NCI-H345 (cell line): ENCODE measurements at regions not wholly inside any gene's neighbourhood (a gene's known extent, or its start where the extent isn't known, plus 50 kb on each side); places are given as distances from the start of the nearest gene placed in this dataset.

Source experiments
- DNase-seq: peaks from one replicate; lab custom pipeline; 2025; lab: John Stamatoyannopoulos, UW

DNA sequence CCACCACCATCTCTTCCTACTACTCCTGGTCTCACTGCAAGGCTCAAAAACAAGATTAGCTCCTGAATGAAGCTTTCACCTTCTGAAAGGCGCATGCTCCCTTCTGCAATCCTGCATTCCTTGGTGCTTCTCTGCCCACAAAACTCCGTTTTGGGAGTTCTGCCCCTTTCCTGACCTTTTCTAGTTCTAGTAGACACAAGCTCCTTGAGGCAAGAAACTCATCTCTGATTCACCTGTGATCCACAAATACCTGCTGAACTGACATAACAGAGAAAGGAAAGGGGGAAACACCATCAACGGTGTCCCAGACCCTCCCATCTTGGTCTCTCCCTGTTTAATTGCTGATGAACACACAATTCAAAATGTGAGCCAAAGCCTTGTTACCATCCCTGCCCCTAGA, 64.0 kb upstream of the EGR2 start:
- DNase-seq: no peak

DNA sequence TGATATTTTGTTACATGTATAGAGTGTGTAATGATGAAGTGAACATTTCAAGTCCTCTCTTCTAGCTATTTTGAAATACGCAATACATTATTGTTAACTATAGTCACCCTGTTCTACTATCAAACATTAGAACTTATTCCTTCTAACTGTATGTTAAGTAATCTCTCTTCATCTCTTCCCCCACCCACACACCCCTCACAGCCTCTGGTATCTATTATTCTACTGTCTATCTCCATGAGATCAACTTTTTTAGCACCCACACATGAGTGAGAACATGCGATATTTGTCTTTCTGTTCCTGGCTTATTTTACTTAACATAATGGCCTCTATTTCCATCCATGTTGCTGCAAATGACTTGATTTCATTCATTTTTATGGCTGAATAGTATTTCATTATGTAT, 57.7 kb upstream of the EGR2 start:
- DNase-seq: no peak

GRCh38 chr10:62870866-62871265, 54.7 kb upstream of the EGR2 start:
- DNase-seq: no peak

- no peak for DNase-seq
Observed at GRCh38 chr10:62869958-62870357, 53.8 kb upstream of the EGR2 start.

DNA sequence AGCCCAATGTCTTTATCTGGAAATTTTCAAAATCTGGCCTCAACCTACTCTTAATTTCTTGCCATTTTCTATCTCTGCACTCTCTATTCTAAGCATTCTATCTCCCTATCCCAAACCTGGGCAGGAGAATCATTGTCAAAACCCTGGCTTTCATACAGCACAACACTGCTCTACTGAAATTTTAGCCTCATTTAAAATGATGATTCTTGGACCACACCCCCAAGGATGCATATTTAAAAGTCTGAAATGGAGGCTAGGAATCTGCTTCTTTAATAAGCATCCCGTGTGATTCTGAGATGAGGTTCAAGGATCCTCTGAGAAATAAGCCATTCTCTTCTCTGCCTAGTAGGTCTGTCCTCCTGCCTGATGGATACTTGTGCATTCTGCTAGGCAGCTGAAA, 50.8 kb upstream of the EGR2 start:
- no peak for DNase-seq

DNA sequence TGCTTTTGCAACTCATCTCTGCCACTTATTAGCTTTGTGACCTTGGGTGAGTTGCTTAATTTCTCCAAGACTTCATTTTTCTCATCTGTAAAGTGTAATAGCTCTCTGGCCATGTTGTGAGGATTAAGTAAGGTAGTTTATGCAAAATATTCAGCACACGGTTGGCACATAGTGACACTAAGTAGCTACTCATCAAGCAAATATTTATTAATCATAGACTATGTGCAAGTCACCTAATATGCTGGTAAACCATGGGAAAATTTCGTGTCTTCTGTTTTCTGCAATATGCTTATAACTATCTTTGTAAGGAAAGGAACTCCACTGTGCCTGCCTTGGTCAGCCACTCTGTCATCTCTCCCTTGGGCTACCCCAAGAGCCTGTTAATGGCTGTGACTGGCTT, 50.3 kb upstream of the EGR2 start:
- no peak for DNase-seq
